Fibroblast of lung (primary cell): ENCODE measurements at regions not wholly inside any gene's neighbourhood (a gene's known extent, or its start where the extent isn't known, plus 50 kb on each side); places are given as distances from the start of the nearest gene placed in this dataset.

Experiments
- CTCF ChIP-seq, 2 donors: IDR thresholded peaks in 1 of 2; conservative IDR thresholded peaks in 1 of 2; 1 replicate in 1 of 2; 2 replicates in 1 of 2; pipeline ENCODE4 v1.5.1; 2011 to 2012; ENCODE audit warnings: low read length in 2 of 2, control low read depth in 1 of 2, inconsistent platforms in 1 of 2, low read depth in 1 of 2, mild to moderate bottlenecking in 1 of 2
- EZH2 ChIP-seq: IDR thresholded peaks from 2 replicates; pipeline ENCODE4 v1.5.1; 2012; ENCODE audit warnings: low read length, control low read depth, mild to moderate bottlenecking; ENCODE audit errors: missing control alignments

DNA sequence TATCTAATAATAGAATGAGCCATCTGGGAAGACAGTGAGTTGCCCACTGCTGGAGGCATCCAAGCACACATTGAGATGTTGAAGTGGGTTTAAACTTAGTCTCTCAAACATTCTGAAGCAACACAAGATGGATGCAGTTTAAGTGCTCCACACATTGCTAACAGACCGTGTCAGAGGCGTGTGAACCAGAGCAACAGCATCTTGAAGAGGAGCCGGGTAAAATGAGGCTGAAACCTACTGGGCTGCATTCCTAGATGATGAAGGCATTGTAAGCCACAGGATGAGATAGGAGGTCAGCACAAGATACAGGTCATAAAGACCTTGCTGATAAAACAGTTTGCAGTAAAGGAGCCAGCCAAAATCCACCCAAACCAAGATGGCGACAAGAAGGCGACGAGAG is 73.5 kb upstream of the TMEM215 start:
- TF ChIP-seq CTCF (conservative IDR thresholded peaks at IDR 0.05 in 1 of 2, IDR thresholded peaks at IDR 0.05 in 1 of 2; ENCODE audit: low read depth in 1 of 2, low read length in 2 of 2) (no peak), EZH2 (no peak)
